Mesendoderm (in vitro differentiated cells): ENCODE measurements at regions not wholly inside any gene's neighbourhood (a gene's known extent, or its start where the extent isn't known, plus 50 kb on each side); places are given as distances from the start of the nearest gene placed in this dataset.

ENCODE experiments used
- DNase-seq: peaks from one replicate; pipeline ENCODE4 v3.0.0; 2013
- H2AK5ac ChIP-seq: 2 replicates; pipeline ENCODE4 v1.6.1; 2013; ENCODE audit warnings: low read length, inconsistent platforms
- H2BK120ac ChIP-seq: 2 replicates; pipeline ENCODE4 v1.6.1; 2013; ENCODE audit warnings: low read depth, mild to moderate bottlenecking, low read length, moderate library complexity, mixed read lengths
- H2BK15ac ChIP-seq: replicated peaks from 2 replicates; pipeline ENCODE4 v1.6.1; 2013; ENCODE audit warnings: low read depth, mild to moderate bottlenecking, moderate library complexity
- H2BK5ac ChIP-seq: 2 replicates; pipeline ENCODE4 v1.6.1; 2013; ENCODE audit warnings: low read length, inconsistent platforms
- H3K18ac ChIP-seq: 2 replicates; pipeline ENCODE4 v1.6.1; 2013; ENCODE audit warnings: mild to moderate bottlenecking, low read length, mixed read lengths
- H3K23ac ChIP-seq: one replicate; pipeline ENCODE4 v1.6.1; 2013; ENCODE audit warnings: low read length
- H3K27ac ChIP-seq: 2 replicates; pipeline ENCODE4 v1.5.1; 2013; ENCODE audit warnings: low read depth, mild to moderate bottlenecking, inconsistent platforms, low read length, moderate library complexity
- H3K27me3 ChIP-seq: 2 replicates; pipeline ENCODE4 v1.6.1; 2013; ENCODE audit warnings: low read length, control low read depth, mild to moderate bottlenecking, inconsistent platforms; ENCODE audit not compliant: insufficient read depth, poor library complexity
- H3K36me3 ChIP-seq: 2 replicates; pipeline ENCODE4 v1.6.1; 2013; ENCODE audit warnings: low read length, inconsistent platforms; ENCODE audit not compliant: control insufficient read depth, insufficient read depth
- H3K4ac ChIP-seq: one replicate; pipeline ENCODE4 v1.6.1; 2013; ENCODE audit warnings: low read depth, mild to moderate bottlenecking, low read length, moderate library complexity
- H3K4me1 ChIP-seq: 2 replicates; pipeline ENCODE4 v1.6.1; 2013; ENCODE audit warnings: low read depth, low read length, inconsistent platforms; ENCODE audit not compliant: control insufficient read depth
- H3K4me2 ChIP-seq: 2 replicates; pipeline ENCODE4 v1.6.1; 2013; ENCODE audit warnings: low read length
- H3K4me3 ChIP-seq: 2 replicates; pipeline ENCODE4 v1.5.1; 2013; ENCODE audit warnings: mild to moderate bottlenecking, low read length
- H3K56ac ChIP-seq: one replicate; pipeline ENCODE4 v1.6.1; 2013; ENCODE audit warnings: low read length
- H3K79me1 ChIP-seq: 2 replicates; pipeline ENCODE4 v1.6.1; 2013; ENCODE audit warnings: low read length, inconsistent platforms
- H3K79me2 ChIP-seq: 2 replicates; pipeline ENCODE4 v1.6.1; 2013; ENCODE audit warnings: mild to moderate bottlenecking, low read length; ENCODE audit not compliant: control insufficient read depth, insufficient read depth
- H3K9ac ChIP-seq: 2 replicates; pipeline ENCODE4 v1.6.1; 2013; ENCODE audit warnings: low read length, inconsistent platforms
- H4K5ac ChIP-seq: one replicate; pipeline ENCODE4 v1.6.1; 2013; ENCODE audit warnings: low read length
- H4K8ac ChIP-seq: one replicate; pipeline ENCODE4 v1.6.1; 2013; ENCODE audit warnings: low read depth, mild to moderate bottlenecking, control low read depth, low read length, moderate library complexity
- WGBS: extraction: QIAGEN DNeasy Blood & Tissue Kit; methylation state at CpG from one replicate; pipeline ENCODE4 v1.1.7; 2013; ENCODE audit warnings: low lambda C conversion rate, missing lambda C conversion rate; ENCODE audit not compliant: insufficient coverage; ENCODE audit errors: extremely low coverage; 5-methylcytosine and 5-hydroxymethylcytosine counted together

GRCh38 chr7:35556515-35557471 lies 138.1 kb downstream of the HERPUD2 start:
- Histone ChIP-seq H2BK120ac (no peak overlapping the region), H3K56ac (no peak overlapping the region), H3K4ac (no peak overlapping the region), H3K79me2 (no peaks in the 10 kb centered on the region), H4K8ac (no peak overlapping the region), H2BK5ac (no peak overlapping the region), H3K9ac (no peak overlapping the region), H3K4me1 (no peaks in the 10 kb centered on the region), H3K79me1 (no peaks in the 10 kb centered on the region), H3K36me3 (no peaks in the 10 kb centered on the region), H2BK15ac (no peak overlapping the region), H2AK5ac (no peak overlapping the region), H4K5ac (no peak overlapping the region), H3K4me2 (no peak overlapping the region), H3K23ac (no peak overlapping the region), H3K18ac (no peak overlapping the region), H3K27ac (no peak overlapping the region), H3K4me3 (no peak overlapping the region), H3K27me3 (no peaks in the 10 kb centered on the region)
- WGBS: no CpG with 5 or more reads among the region's 8 CpGs
- DNase-seq: no peak

- DNase-seq: no peak
- no peak overlapping the region for H3K4ac ChIP-seq
- H2AK5ac ChIP-seq: no peak overlapping the region
- no peak overlapping the region for H3K9ac ChIP-seq
- H2BK120ac ChIP-seq: no peak overlapping the region
- whole genome bisulfite sequencing: no CpG with 5 or more reads among the region's 4 CpGs
- no peak overlapping the region for H3K4me3 ChIP-seq
- H4K8ac ChIP-seq: no peak overlapping the region
- H3K23ac ChIP-seq: no peak overlapping the region
- no peak overlapping the region for H2BK15ac ChIP-seq
- H3K36me3 ChIP-seq: no peaks in the 10 kb centered on the region
- no peak overlapping the region for H3K4me2 ChIP-seq
- no peak overlapping the region for H4K5ac ChIP-seq
- no peak overlapping the region for H3K18ac ChIP-seq
- H3K79me1 ChIP-seq: no peaks in the 10 kb centered on the region
- no peaks in the 10 kb centered on the region for H3K79me2 ChIP-seq
- H2BK5ac ChIP-seq: no peak overlapping the region
- no peaks in the 10 kb centered on the region for H3K27me3 ChIP-seq
- H3K4me1 ChIP-seq: no peaks in the 10 kb centered on the region
- no peak overlapping the region for H3K27ac ChIP-seq
- no peak overlapping the region for H3K56ac ChIP-seq
These were observed 139.0 kb downstream of the HERPUD2 start for GRCh38 chr7:35555934-35556333.

GRCh38 chr7:35555386-35555785 lies 139.5 kb downstream of the HERPUD2 start:
- H3K27me3 ChIP-seq: no peaks in the 10 kb centered on the region
- H3K56ac ChIP-seq: no peak overlapping the region
- no peak overlapping the region for H3K4me2 ChIP-seq
- no peaks in the 10 kb centered on the region for H3K79me1 ChIP-seq
- DNase-seq: no peak
- H3K4me3 ChIP-seq: no peak overlapping the region
- H3K18ac ChIP-seq: no peak overlapping the region
- H4K8ac ChIP-seq: no peak overlapping the region
- H3K36me3 ChIP-seq: no peaks in the 10 kb centered on the region
- no peak overlapping the region for H3K27ac ChIP-seq
- no CpG with 5 or more reads among the region's 5 CpGs for WGBS
- no peak overlapping the region for H4K5ac ChIP-seq
- no peak overlapping the region for H2BK5ac ChIP-seq
- no peak overlapping the region for H2BK15ac ChIP-seq
- no peak overlapping the region for H2BK120ac ChIP-seq
- H3K9ac ChIP-seq: no peak overlapping the region
- no peaks in the 10 kb centered on the region for H3K79me2 ChIP-seq
- no peaks in the 10 kb centered on the region for H3K4me1 ChIP-seq
- H3K23ac ChIP-seq: no peak overlapping the region
- no peak overlapping the region for H3K4ac ChIP-seq
- H2AK5ac ChIP-seq: no peak overlapping the region

GRCh38 chr7:35553519-35553918 lies 141.4 kb downstream of the HERPUD2 start:
- WGBS: no CpG with 5 or more reads among the region's 2 CpGs
- Histone ChIP-seq H3K79me1 (no peaks in the 10 kb centered on the region), H3K27me3 (no peaks in the 10 kb centered on the region), H2BK5ac (no peak overlapping the region), H2AK5ac (no peak overlapping the region), H3K4me1 (no peaks in the 10 kb centered on the region), H3K4me2 (no peak overlapping the region), H3K56ac (no peak overlapping the region), H3K23ac (no peak overlapping the region), H3K36me3 (no peaks in the 10 kb centered on the region), H3K4ac (no peak overlapping the region), H3K9ac (no peak overlapping the region), H3K79me2 (no peaks in the 10 kb centered on the region), H3K27ac (no peak overlapping the region), H3K4me3 (no peak overlapping the region), H3K18ac (no peak overlapping the region), H2BK15ac (no peak overlapping the region), H4K5ac (no peak overlapping the region), H4K8ac (no peak overlapping the region), H2BK120ac (no peak overlapping the region)
- no peak for DNase-seq

GRCh38 chr7:35552691-35553090 lies 142.2 kb downstream of the HERPUD2 start:
- Histone ChIP-seq H3K23ac (no peak overlapping the region), H3K4ac (no peak overlapping the region), H3K9ac (no peak overlapping the region), H4K8ac (no peak overlapping the region), H2BK15ac (no peak overlapping the region), H3K18ac (no peak overlapping the region), H3K56ac (no peak overlapping the region), H2BK5ac (no peak overlapping the region), H3K4me1 (no peaks in the 10 kb centered on the region), H2AK5ac (no peak overlapping the region), H3K27me3 (no peaks in the 10 kb centered on the region), H3K36me3 (no peaks in the 10 kb centered on the region), H4K5ac (no peak overlapping the region), H3K79me1 (no peaks in the 10 kb centered on the region), H2BK120ac (no peak overlapping the region), H3K4me2 (no peak overlapping the region), H3K4me3 (no peak overlapping the region), H3K79me2 (no peaks in the 10 kb centered on the region), H3K27ac (no peak overlapping the region)
- no CpG with 5 or more reads among the region's 2 CpGs for WGBS
- DNase-seq: no peak
